Fibroblast of lung (primary cell): ENCODE measurements at regions not wholly inside any gene's neighbourhood (a gene's known extent, or its start where the extent isn't known, plus 50 kb on each side); places are given as distances from the start of the nearest gene placed in this dataset.
"Not testable (repeated sequence)": the region's sequence is repeated elsewhere in the genome, so short reads cannot be mapped to it uniquely, and the experiment has no call there.

Experiments
- DNase-seq, 2 donors: peaks; one replicate each; pipeline versions ENCODE4 v3.0.0 to v3.0.0-alpha.2; 2010; ENCODE audit warnings: low read depth in 2 of 2
- H2AFZ ChIP-seq: 2 replicates; pipeline ENCODE4 v1.5.1; 2012; ENCODE audit warnings: low read length, control low read depth, inconsistent platforms
- H3K27ac ChIP-seq: 2 replicates; pipeline ENCODE4 v1.5.1; 2011; ENCODE audit warnings: low read length, control low read depth; ENCODE audit not compliant: insufficient read depth
- H3K27me3 ChIP-seq: 2 replicates; pipeline ENCODE4 v1.5.1; 2011; ENCODE audit warnings: mild to moderate bottlenecking, low read length; ENCODE audit not compliant: control insufficient read depth, insufficient read depth
- H3K36me3 ChIP-seq: 2 replicates; pipeline ENCODE4 v1.5.1; 2011; ENCODE audit warnings: low read length; ENCODE audit not compliant: control insufficient read depth, insufficient read depth
- H3K4me1 ChIP-seq: 2 replicates; pipeline ENCODE4 v1.5.1; 2011; ENCODE audit warnings: low read length; ENCODE audit not compliant: control insufficient read depth, insufficient read depth; ENCODE audit errors: extremely low read depth
- H3K4me2 ChIP-seq: 2 replicates; pipeline ENCODE4 v1.5.1; 2011; ENCODE audit warnings: low read length, control low read depth; ENCODE audit not compliant: insufficient read depth; ENCODE audit errors: extremely low read depth
- H3K4me3 ChIP-seq, 4 experiments: fragments of 200-600 bp in 1 of 4; sonication (generic) in 1 of 4; replicated peaks in 1 of 4; 2 replicates each; pipeline ENCODE4 v1.5.1; 2011 to 2016; ENCODE audit warnings: low read length in 4 of 4, low read depth in 3 of 4, mild to moderate bottlenecking in 3 of 4, control low read depth in 2 of 4, inconsistent platforms in 1 of 4, mixed read lengths in 1 of 4; ENCODE audit not compliant: insufficient read depth in 1 of 4; ENCODE audit errors: control extremely low read depth in 1 of 4
- H3K79me2 ChIP-seq: 2 replicates; pipeline ENCODE4 v1.5.1; 2012; ENCODE audit warnings: mild to moderate bottlenecking, low read length, inconsistent platforms; ENCODE audit not compliant: control insufficient read depth, insufficient read depth
- H3K9ac ChIP-seq: 2 replicates; pipeline ENCODE4 v1.5.1; 2011; ENCODE audit warnings: mild to moderate bottlenecking, low read length, control low read depth; ENCODE audit not compliant: insufficient read depth
- H3K9me3 ChIP-seq: 2 replicates; pipeline ENCODE4 v1.5.1; 2012; ENCODE audit warnings: low read depth, low read length; ENCODE audit not compliant: control insufficient read depth, insufficient read depth
- H4K20me1 ChIP-seq: 2 replicates; pipeline ENCODE4 v1.5.1; 2011; ENCODE audit warnings: low read length; ENCODE audit not compliant: control insufficient read depth, insufficient read depth; ENCODE audit errors: extremely low read depth
- EZH2 ChIP-seq: IDR thresholded peaks from 2 replicates; pipeline ENCODE4 v1.5.1; 2012; ENCODE audit warnings: low read length, control low read depth, mild to moderate bottlenecking; ENCODE audit errors: missing control alignments
- TF ChIP-seq, protein P1 (sequence below), 2 donors: IDR thresholded peaks in 1 of 2; conservative IDR thresholded peaks in 1 of 2; 1 replicate in 1 of 2; 2 replicates in 1 of 2; pipeline ENCODE4 v1.5.1; 2011 to 2012; ENCODE audit warnings: low read length in 2 of 2, control low read depth in 1 of 2, inconsistent platforms in 1 of 2, low read depth in 1 of 2, mild to moderate bottlenecking in 1 of 2

- Histone ChIP-seq H3K79me2 (no peaks in the 10 kb centered on the region), H3K27me3 (no peaks in the 10 kb centered on the region), H2AFZ (no peak overlapping the region), H3K4me1 (no peaks in the 10 kb centered on the region), H3K27ac (no peak overlapping the region), H4K20me1 (no peaks in the 10 kb centered on the region), H3K9ac (no peak overlapping the region), H3K9me3 (no peaks in the 10 kb centered on the region), H3K36me3 (no peaks in the 10 kb centered on the region), H3K4me3 (no peak overlapping the region), H3K4me2 (no peak overlapping the region)
- no peak for DNase-seq
- TF ChIP-seq, protein P1, sequence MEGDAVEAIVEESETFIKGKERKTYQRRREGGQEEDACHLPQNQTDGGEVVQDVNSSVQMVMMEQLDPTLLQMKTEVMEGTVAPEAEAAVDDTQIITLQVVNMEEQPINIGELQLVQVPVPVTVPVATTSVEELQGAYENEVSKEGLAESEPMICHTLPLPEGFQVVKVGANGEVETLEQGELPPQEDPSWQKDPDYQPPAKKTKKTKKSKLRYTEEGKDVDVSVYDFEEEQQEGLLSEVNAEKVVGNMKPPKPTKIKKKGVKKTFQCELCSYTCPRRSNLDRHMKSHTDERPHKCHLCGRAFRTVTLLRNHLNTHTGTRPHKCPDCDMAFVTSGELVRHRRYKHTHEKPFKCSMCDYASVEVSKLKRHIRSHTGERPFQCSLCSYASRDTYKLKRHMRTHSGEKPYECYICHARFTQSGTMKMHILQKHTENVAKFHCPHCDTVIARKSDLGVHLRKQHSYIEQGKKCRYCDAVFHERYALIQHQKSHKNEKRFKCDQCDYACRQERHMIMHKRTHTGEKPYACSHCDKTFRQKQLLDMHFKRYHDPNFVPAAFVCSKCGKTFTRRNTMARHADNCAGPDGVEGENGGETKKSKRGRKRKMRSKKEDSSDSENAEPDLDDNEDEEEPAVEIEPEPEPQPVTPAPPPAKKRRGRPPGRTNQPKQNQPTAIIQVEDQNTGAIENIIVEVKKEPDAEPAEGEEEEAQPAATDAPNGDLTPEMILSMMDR (conservative IDR thresholded peaks at IDR 0.05 in 1 of 2, IDR thresholded peaks at IDR 0.05 in 1 of 2; ENCODE audit: low read depth in 1 of 2, low read length in 2 of 2) = no peak
- no peak for TF ChIP-seq EZH2
These were observed 67.0 kb upstream of the IGLL5 start for GRCh38 chr22:22820626-22821025.

GRCh38 chr22:22821340-22821739 lies 66.3 kb upstream of the IGLL5 start:
- Histone ChIP-seq H3K9me3 (no peaks in the 10 kb centered on the region), H3K27me3 (no peaks in the 10 kb centered on the region), H2AFZ (no peak overlapping the region), H3K79me2 (no peaks in the 10 kb centered on the region), H3K4me3 (no peak overlapping the region), H3K4me1 (no peaks in the 10 kb centered on the region), H3K4me2 (no peak overlapping the region), H3K9ac (no peak overlapping the region), H3K36me3 (no peaks in the 10 kb centered on the region), H4K20me1 (no peaks in the 10 kb centered on the region), H3K27ac (no peak overlapping the region)
- TF ChIP-seq EZH2 = no peak
- TF ChIP-seq, protein P1 (conservative IDR thresholded peaks at IDR 0.05 in 1 of 2, IDR thresholded peaks at IDR 0.05 in 1 of 2; ENCODE audit: low read depth in 1 of 2, low read length in 2 of 2) = no peak
- DNase-seq = no peak

- no peak for DNase-seq
- no peaks in the 10 kb centered on the region for H3K4me1 ChIP-seq
- H3K4me3 ChIP-seq = no peak overlapping the region
- no peaks in the 10 kb centered on the region for H3K79me2 ChIP-seq
- H3K9me3 ChIP-seq = no peaks in the 10 kb centered on the region
- no peak overlapping the region for H2AFZ ChIP-seq
- H3K27ac ChIP-seq = no peak overlapping the region
- H3K36me3 ChIP-seq = no peaks in the 10 kb centered on the region
- no peaks in the 10 kb centered on the region for H3K27me3 ChIP-seq
- TF ChIP-seq, protein P1 (conservative IDR thresholded peaks at IDR 0.05 in 1 of 2, IDR thresholded peaks at IDR 0.05 in 1 of 2; ENCODE audit: low read depth in 1 of 2, low read length in 2 of 2) = no peak
- no peak for TF ChIP-seq EZH2
- H3K9ac ChIP-seq = no peak overlapping the region
- no peak overlapping the region for H3K4me2 ChIP-seq
- H4K20me1 ChIP-seq = no peaks in the 10 kb centered on the region
These were observed 65.5 kb upstream of the IGLL5 start for GRCh38 chr22:22822106-22822505.

GRCh38 chr22:22822553-22822952 lies 65.1 kb upstream of the IGLL5 start:
- DNase-seq, H3K4me2 ChIP-seq, H3K4me1 ChIP-seq, H3K9ac ChIP-seq, H4K20me1 ChIP-seq, H3K36me3 ChIP-seq, H3K27ac ChIP-seq, H3K79me2 ChIP-seq, H3K4me3 ChIP-seq, H2AFZ ChIP-seq, H3K27me3 ChIP-seq, H3K9me3 ChIP-seq: not testable (repeated sequence)
